Neural cell (in vitro differentiated cells): ENCODE measurements at regions not wholly inside any gene's neighbourhood (a gene's known extent, or its start where the extent isn't known, plus 50 kb on each side); places are given as distances from the start of the nearest gene placed in this dataset.

Experiments
- H2AFZ ChIP-seq: fragments of 200-600, 300-800 bp; sonication (generic), shearing (Covaris generic); 2 replicates; pipeline ENCODE4 v1.6.0; 2014; ENCODE audit warnings: low read depth, mild to moderate bottlenecking, antibody characterized with exemption, low read length, moderate library complexity
- H3F3A ChIP-seq: fragments of 200-600 bp; shearing (Covaris generic); 2 replicates; pipeline ENCODE4 v1.6.1; 2016; ENCODE audit warnings: mild to moderate bottlenecking, moderate library complexity, mixed read lengths, antibody characterized with exemption, low read length; ENCODE audit not compliant: insufficient read depth, poor library complexity, severe bottlenecking
- H3K27ac ChIP-seq: fragments of 200-600, 300-800 bp; sonication (generic), shearing (Covaris generic); 2 replicates; pipeline ENCODE4 v1.5.1; 2014; ENCODE audit warnings: mild to moderate bottlenecking, low read length, moderate library complexity
- H3K27me3 ChIP-seq: fragments of 300-800, 200-600 bp; sonication (generic), shearing (Covaris generic); 2 replicates; pipeline ENCODE4 v1.6.0; 2014; ENCODE audit warnings: mild to moderate bottlenecking, low read depth, low read length, moderate library complexity; ENCODE audit not compliant: insufficient read depth
- H3K36me3 ChIP-seq: fragments of 300-800, 200-600 bp; sonication (generic), shearing (Covaris generic); 2 replicates; pipeline ENCODE4 v1.5.1; 2014; ENCODE audit warnings: mild to moderate bottlenecking, antibody characterized with exemption, low read length, moderate library complexity; ENCODE audit not compliant: insufficient read depth
- H3K4me2 ChIP-seq: fragments of 300-800, 200-600 bp; sonication (generic), shearing (Covaris generic); 2 replicates; pipeline ENCODE4 v1.6.0; 2014; ENCODE audit warnings: mild to moderate bottlenecking, low read length
- H3K4me3 ChIP-seq: fragments of 300-800, 200-600 bp; sonication (generic), shearing (Covaris generic); 2 replicates; pipeline ENCODE4 v1.5.1; 2014; ENCODE audit warnings: mild to moderate bottlenecking, low read length, moderate library complexity
- H3K79me2 ChIP-seq: fragments of 200-600 bp; shearing (Covaris generic); replicated peaks from 2 replicates; pipeline ENCODE4 v1.6.0; 2014; ENCODE audit warnings: mild to moderate bottlenecking, low read length, moderate library complexity; ENCODE audit not compliant: insufficient read depth
- H3K9ac ChIP-seq: fragments of 300-800, 200-600 bp; sonication (generic), shearing (Covaris generic); 2 replicates; pipeline ENCODE4 v1.6.1; 2016; ENCODE audit warnings: mild to moderate bottlenecking, low read length, mixed read lengths
- H3K9me2 ChIP-seq: fragments of 200-600 bp; shearing (Covaris generic); 2 replicates; pipeline ENCODE4 v1.6.1; 2016; ENCODE audit warnings: mild to moderate bottlenecking, low read length, mixed read lengths; ENCODE audit not compliant: insufficient read depth
- H3K9me3 ChIP-seq: fragments of 200-600, 300-800 bp; sonication (generic), shearing (Covaris generic); 2 replicates; pipeline ENCODE4 v1.6.1; 2016; ENCODE audit warnings: mild to moderate bottlenecking, mixed run types, low read length, moderate library complexity, mixed read lengths
- H4K20me1 ChIP-seq: fragments of 200-600 bp; shearing (Covaris generic); 2 replicates; pipeline ENCODE4 v1.6.1; 2016; ENCODE audit warnings: mild to moderate bottlenecking, mixed run types; ENCODE audit not compliant: insufficient read depth
- CTCF ChIP-seq: fragments of 450-650 bp; IDR thresholded peaks from 2 replicates; pipeline ENCODE4 v1.5.1; 2014; ENCODE audit warnings: antibody characterized with exemption, mild to moderate bottlenecking, moderate library complexity; ENCODE audit not compliant: poor library complexity, severe bottlenecking
- EP300 ChIP-seq: fragments of 450-650 bp; conservative IDR thresholded peaks from 2 replicates; pipeline ENCODE4 v1.6.1; 2014; ENCODE audit warnings: antibody characterized with exemption, mild to moderate bottlenecking, moderate library complexity; ENCODE audit not compliant: poor library complexity, severe bottlenecking
- EZH2 ChIP-seq: fragments of 200-600, 300-800 bp; shearing (Covaris generic), sonication (generic); IDR thresholded peaks from 2 replicates; pipeline ENCODE4 v1.6.1; 2014; ENCODE audit warnings: antibody characterized with exemption, low read length, borderline replicate concordance, mild to moderate bottlenecking; ENCODE audit not compliant: insufficient read depth, poor library complexity, severe bottlenecking
- MXI1 ChIP-seq: fragments of 450-650 bp; conservative IDR thresholded peaks from 2 replicates; pipeline ENCODE4 v1.6.1; 2014; ENCODE audit warnings: antibody characterized with exemption, mild to moderate bottlenecking; ENCODE audit not compliant: poor library complexity, severe bottlenecking
- POLR2AphosphoS5 ChIP-seq: IDR thresholded peaks from 2 replicates; pipeline ENCODE4 v1.6.1; 2012
- RAD21 ChIP-seq: fragments of 450-650 bp; conservative IDR thresholded peaks from 2 replicates; pipeline ENCODE4 v1.6.1; 2014; ENCODE audit warnings: antibody characterized with exemption, mild to moderate bottlenecking, moderate library complexity
- REST ChIP-seq: IDR thresholded peaks from 2 replicates; pipeline ENCODE4 v1.6.1; 2012; ENCODE audit warnings: borderline replicate concordance
- SMC3 ChIP-seq: fragments of 450-650 bp; conservative IDR thresholded peaks from 2 replicates; pipeline ENCODE4 v1.6.1; 2014; ENCODE audit warnings: antibody characterized with exemption, mild to moderate bottlenecking, moderate library complexity; ENCODE audit not compliant: poor library complexity
- TAF1 ChIP-seq: IDR thresholded peaks from 2 replicates; pipeline ENCODE4 v1.6.1; 2012; ENCODE audit warnings: low read depth

- H3F3A ChIP-seq: peaks cover 6% of the 10 kb centered on the region
- H3K9me3 ChIP-seq: no peaks in the 10 kb centered on the region
- H4K20me1 ChIP-seq: no peaks in the 10 kb centered on the region
- H2AFZ ChIP-seq: no peak overlapping the region
- no peak overlapping the region for H3K4me2 ChIP-seq
- no peaks in the 10 kb centered on the region for H3K9me2 ChIP-seq
- TF ChIP-seq RAD21: no peak
- TF ChIP-seq CTCF: no peak
- no peak for TF ChIP-seq TAF1
- no peak for TF ChIP-seq MXI1
- no peak for TF ChIP-seq POLR2AphosphoS5
- TF ChIP-seq SMC3: no peak
- no peak for TF ChIP-seq EZH2
- H3K9ac ChIP-seq: no peak overlapping the region
- no peaks in the 10 kb centered on the region for H3K79me2 ChIP-seq
- H3K27me3 ChIP-seq: no peaks in the 10 kb centered on the region
- no peak overlapping the region for H3K4me3 ChIP-seq
- no peaks in the 10 kb centered on the region for H3K36me3 ChIP-seq
- H3K27ac ChIP-seq: no peak overlapping the region
Measured at GRCh38 chr3:117434661-117435412, 725.3 kb downstream of the TUSC7 start.

GRCh38 chr3:117435506-117435905 is 725.9 kb downstream of the TUSC7 start:
- TF ChIP-seq EP300 (no peak), RAD21 (no peak), POLR2AphosphoS5 (no peak), TAF1 (no peak), MXI1 (no peak), REST (no peak), EZH2 (no peak), SMC3 (no peak), CTCF (no peak)

More at GRCh38 chr3:117435506-117435905, 725.9 kb downstream of the TUSC7 start:
- Histone ChIP-seq H4K20me1 (no peaks in the 10 kb centered on the region), H3K4me3 (no peak overlapping the region), H3K9ac (no peak overlapping the region), H3K27me3 (no peaks in the 10 kb centered on the region), H3K9me2 (no peaks in the 10 kb centered on the region), H3K79me2 (no peaks in the 10 kb centered on the region), H3K36me3 (no peaks in the 10 kb centered on the region), H3F3A (peaks cover 6% of the 10 kb centered on the region), H2AFZ (no peak overlapping the region), H3K27ac (no peak overlapping the region), H3K9me3 (no peaks in the 10 kb centered on the region), H3K4me2 (no peak overlapping the region)
